ENCODE measurements at regions not wholly inside any gene's neighbourhood (a gene's known extent, or its start where the extent isn't known, plus 50 kb on each side); places are given as distances from the start of the nearest gene placed in this dataset.

DNA sequence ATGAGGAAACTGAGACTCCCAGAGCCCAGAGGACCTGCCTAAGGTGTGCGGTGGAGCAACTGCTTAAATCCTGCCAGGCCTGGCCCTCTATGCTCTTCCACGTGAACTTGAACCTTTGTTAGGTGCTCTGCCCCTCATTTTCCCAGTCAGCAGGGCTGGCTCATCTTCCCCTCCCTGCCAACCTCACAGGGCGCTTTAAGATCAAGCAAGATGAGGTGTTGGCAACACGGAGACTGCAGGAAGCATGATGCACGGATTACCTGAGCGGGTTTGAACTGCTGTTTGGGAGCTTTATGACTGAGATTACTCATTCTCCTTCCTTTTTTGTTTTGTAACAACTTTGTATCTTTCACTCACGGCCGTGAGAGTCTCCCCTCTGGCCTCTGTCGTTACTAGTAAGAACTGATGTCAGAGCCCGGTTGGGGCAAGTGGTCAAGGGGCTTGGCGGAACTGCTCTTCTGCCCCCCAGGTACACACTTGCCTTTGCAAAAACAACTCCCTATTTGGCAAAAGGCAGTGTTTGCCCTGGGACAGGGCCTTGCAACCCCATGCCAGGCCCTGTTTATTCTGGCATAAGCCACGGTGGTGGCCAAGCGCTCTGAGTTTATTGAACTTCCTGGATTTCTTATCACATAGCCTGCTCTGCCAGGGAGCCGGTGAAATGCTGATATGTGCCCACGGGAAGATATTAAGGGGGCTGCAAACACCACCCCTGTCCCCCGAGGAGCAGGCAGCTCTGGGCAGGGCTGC, 127.8 kb downstream of the INHBB start:
- TF ChIP-seq, protein P1, sequence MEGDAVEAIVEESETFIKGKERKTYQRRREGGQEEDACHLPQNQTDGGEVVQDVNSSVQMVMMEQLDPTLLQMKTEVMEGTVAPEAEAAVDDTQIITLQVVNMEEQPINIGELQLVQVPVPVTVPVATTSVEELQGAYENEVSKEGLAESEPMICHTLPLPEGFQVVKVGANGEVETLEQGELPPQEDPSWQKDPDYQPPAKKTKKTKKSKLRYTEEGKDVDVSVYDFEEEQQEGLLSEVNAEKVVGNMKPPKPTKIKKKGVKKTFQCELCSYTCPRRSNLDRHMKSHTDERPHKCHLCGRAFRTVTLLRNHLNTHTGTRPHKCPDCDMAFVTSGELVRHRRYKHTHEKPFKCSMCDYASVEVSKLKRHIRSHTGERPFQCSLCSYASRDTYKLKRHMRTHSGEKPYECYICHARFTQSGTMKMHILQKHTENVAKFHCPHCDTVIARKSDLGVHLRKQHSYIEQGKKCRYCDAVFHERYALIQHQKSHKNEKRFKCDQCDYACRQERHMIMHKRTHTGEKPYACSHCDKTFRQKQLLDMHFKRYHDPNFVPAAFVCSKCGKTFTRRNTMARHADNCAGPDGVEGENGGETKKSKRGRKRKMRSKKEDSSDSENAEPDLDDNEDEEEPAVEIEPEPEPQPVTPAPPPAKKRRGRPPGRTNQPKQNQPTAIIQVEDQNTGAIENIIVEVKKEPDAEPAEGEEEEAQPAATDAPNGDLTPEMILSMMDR (IDR thresholded peaks at IDR 0.05; ENCODE audit: insufficient read depth, missing control alignments) = no peak
- DNase-seq (ENCODE audit: insufficient read length, low spot score) (no peak), FAIRE-seq (no peak)

GRCh38 chr2:120474486-120474885, 128.6 kb downstream of the INHBB start:
- DNase-seq (ENCODE audit: insufficient read length, low spot score) (no peak), FAIRE-seq (no peak)
- TF ChIP-seq, protein P1 (IDR thresholded peaks at IDR 0.05; ENCODE audit: insufficient read depth, missing control alignments) = no peak

DNA sequence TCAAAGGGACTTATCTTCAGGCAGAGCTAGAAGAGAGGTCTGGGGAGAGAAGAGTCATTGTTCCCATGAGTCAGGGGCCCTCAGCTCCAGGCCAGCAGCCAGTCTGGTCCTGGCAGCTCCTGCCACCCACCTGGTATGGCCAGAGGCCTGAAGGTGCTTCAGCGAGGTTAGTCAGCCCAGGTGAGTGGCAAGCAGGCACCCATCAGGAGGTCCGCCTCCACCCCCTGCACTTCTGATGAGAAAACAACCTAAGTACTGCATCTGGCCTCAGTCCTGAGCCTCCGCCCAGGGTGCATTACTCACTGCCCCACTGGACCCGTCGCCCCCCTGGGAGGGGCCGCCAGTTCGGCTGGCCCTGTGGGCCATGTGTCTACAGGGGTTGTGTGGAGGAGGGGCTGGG, 130.2 kb downstream of the INHBB start:
- TF ChIP-seq, protein P1 (IDR thresholded peaks at IDR 0.05; ENCODE audit: insufficient read depth, missing control alignments) = no peak
- FAIRE-seq = no peak
- no peak for DNase-seq (ENCODE audit: insufficient read length, low spot score)

GRCh38 chr2:120477198-120477597, 131.3 kb downstream of the INHBB start:
- TF ChIP-seq, protein P1 (IDR thresholded peaks at IDR 0.05; ENCODE audit: insufficient read depth, missing control alignments) = no peak
- no peak for DNase-seq (ENCODE audit: insufficient read length, low spot score)
- no peak for FAIRE-seq

DNA sequence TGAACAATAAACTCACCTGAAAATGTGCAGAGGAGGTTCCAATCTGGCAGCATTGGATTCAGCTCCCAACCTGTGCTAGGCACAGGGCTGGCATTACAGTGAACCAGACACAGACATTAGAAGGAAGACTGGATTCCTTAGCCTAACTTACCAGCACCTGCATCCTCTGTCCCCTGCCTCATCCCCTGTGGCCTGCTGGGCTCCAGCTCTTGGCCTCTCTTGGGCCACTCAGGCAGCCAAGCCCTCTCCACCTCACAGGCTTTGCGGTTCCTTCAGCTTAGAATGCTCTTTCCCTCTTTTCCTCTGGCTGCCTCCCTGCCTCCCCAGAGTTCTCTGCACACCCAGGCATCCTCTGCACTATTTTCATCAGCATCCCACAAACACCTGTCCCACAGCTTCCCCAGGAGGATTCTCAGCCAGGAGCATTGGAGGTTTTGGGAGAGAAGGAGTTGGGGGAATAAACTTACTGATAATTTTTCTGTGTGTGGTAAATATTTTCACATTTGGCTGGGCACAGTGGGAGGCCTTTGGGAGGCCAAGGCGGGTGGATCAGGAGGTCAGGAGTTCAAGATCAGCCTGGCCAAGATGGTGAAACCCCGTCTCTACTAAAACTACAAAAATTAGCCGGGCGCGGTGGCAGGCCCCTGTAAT, 132.0 kb downstream of the INHBB start:
- TF ChIP-seq, protein P1 (IDR thresholded peaks at IDR 0.05; ENCODE audit: insufficient read depth, missing control alignments) = no peak
- FAIRE-seq (no peak), DNase-seq (ENCODE audit: insufficient read length, low spot score) (no peak)

DNA sequence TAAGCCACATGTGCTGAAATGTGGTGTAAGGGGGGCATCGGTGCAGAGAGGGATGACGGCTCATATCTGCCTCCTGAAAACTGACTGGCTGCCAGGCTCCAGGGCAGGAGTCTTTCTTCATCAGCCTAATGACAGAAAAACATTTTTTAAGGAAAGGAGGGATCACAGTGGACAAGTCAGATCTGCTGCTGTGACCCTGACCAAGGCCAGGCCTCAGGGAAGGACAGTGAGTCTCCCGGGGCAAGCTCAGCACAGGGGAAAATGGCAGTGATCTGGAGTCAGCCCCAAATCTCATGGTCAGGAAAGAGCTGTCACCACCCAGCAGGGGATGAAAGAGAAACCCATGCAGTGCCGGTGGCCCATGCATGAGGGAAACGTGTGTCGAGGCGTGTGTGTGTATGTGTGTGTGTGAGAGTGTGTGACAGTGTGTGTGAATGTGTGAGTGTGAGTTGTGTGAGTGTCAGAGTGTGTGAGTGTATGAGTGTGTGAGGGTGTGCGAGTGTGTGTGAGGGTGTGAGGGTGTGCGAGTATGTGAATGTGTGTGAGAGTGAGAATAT, 134.5 kb downstream of the INHBB start:
- DNase-seq (ENCODE audit: insufficient read length, low spot score) (no peak), FAIRE-seq (no peak)
- TF ChIP-seq, protein P1 (IDR thresholded peaks at IDR 0.05; ENCODE audit: insufficient read depth, missing control alignments) = no peak
